Stimulated activated effector memory CD8-positive, alpha-beta T cell treated with anti-CD3 and anti-CD28 coated beads, Interleukin-12 subunit alpha, Interleukin-12 subunit beta, amount 100 ng/mL, for 72 hours (primary cell): ENCODE measurements at regions not wholly inside any gene's neighbourhood (a gene's known extent, or its start where the extent isn't known, plus 50 kb on each side); places are given as distances from the start of the nearest gene placed in this dataset.

Experiments used
- ATAC-seq: fragments of 150-1000 bp; cut with Tn5 transposase; 2 replicates; pipeline ENCODE4 v1.10.0; 2021
- DNase-seq, 2 donors: peaks; one replicate each; pipeline ENCODE4 v3.0.0; 2021 to 2022; ENCODE audit warnings: low spot score in 2 of 2
- H3K27ac Mint-ChIP-seq: one replicate; pipeline ENCODE4 v1.8.0; 2022; ENCODE audit warnings: mild to moderate bottlenecking, mixed read lengths
- H3K36me3 Mint-ChIP-seq: one replicate; pipeline ENCODE4 v1.8.0; 2022; ENCODE audit warnings: mild to moderate bottlenecking, mixed read lengths
- H3K4me1 Mint-ChIP-seq: one replicate; pipeline ENCODE4 v1.8.0; 2022; ENCODE audit warnings: mixed read lengths
- H3K4me3 Mint-ChIP-seq: one replicate; pipeline ENCODE4 v1.8.0; 2022; ENCODE audit warnings: mild to moderate bottlenecking, mixed read lengths
- H3K9me3 Mint-ChIP-seq: one replicate; pipeline ENCODE4 v1.8.0; 2022; ENCODE audit warnings: mixed read lengths

DNA sequence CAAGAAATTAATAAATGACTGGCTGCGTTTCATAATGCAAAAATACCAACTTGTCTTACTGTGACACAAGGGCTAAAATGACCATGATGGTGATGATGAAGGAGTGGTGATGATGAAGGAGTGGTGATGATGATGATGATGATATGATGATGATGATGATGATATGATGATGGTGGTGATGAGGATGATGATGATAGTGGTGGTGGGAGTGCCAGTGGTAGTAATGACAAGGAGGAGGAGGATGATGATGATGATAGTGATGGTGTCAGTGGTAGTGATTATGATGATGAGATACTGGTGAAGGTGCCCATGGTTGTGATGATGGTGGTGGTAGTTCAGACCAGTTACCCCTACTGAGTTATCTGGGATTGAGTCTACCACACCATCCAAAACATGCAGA lies 265.9 kb downstream of the FGFR2 start:
- Mint-ChIP-seq H3K4me1 (no peaks in the 10 kb centered on the region), H3K9me3 (peaks cover 6% of the 10 kb centered on the region), H3K27ac (no peak overlapping the region), H3K4me3 (no peak overlapping the region), H3K36me3 (no peaks in the 10 kb centered on the region)
- DNase-seq (no peak), ATAC-seq (no peak)

DNA sequence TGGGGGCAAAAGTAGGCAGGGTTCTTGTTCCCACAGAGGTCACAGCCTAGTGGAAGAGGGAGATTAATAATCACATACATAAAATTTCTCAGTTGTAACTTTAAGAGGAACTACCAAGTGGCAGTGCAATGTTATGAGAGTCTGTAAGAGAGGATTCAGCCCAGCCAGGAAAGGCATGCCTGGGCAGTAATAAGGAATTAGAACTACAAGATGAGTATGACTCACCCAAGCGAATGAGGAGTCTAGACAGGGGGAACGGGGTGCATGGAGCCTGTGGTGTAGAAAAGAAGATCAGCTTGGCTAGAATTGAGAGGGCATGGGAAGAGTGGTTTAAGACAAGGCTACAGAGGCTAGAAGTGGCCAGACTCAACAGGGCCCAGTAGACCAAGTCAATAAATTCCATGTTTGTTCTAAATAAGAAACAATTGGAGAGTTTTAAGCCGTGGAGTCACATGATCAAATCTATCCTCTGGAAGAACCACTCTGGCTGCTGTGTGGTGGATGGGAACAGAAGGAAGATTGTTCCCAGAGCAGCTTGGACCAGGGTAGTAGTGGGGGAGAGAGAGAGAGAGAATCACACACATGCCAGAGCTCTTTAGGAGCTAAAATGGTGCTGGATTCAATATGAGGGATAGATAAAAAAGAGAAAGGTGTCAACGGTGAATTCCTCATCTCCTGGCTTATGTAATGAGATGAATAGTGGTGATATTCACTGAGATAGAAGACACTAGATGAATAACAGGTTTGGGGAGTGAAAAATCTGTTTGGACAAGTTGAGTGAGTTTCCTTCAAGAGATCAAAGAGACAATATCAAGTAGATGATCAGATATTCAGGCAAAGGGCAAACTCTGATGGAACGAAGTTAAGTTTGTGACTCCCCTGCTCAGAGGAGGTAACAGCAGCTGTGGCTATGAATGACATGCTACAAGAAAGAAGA lies 265.1 kb downstream of the FGFR2 start:
- H3K4me1 Mint-ChIP-seq = no peaks in the 10 kb centered on the region
- H3K27ac Mint-ChIP-seq = no peak overlapping the region
- DNase-seq (no peak), ATAC-seq (no peak)
- H3K36me3 Mint-ChIP-seq = no peaks in the 10 kb centered on the region
- peaks cover 4% of the 10 kb centered on the region for H3K9me3 Mint-ChIP-seq
- H3K4me3 Mint-ChIP-seq = no peak overlapping the region

DNA sequence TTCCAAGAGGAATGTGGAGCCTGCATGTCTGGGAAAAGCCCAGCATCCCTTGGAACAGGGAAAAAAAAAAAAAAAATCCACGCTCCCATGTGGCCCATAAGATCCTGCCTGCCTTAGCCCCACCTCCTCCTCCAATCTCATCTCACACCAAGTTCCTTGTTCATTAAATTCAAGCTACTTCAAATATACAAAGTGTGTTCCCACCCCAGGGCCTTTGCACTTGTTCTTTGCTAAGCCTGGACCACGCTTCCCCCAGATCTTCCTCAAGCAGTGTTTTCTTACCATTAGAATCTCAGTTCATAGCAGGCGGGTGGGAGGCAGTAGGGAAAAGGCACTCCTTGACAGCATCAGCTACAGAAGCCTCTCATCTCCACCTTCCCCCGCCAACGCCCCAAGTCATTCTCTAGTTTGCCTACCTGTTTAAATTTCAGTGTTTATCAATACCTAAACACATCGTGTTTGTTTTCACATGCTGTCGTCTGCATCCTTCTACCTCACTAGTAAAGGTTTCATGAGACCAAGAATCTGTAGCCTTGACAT lies 262.8 kb downstream of the FGFR2 start:
- no peaks in the 10 kb centered on the region for H3K36me3 Mint-ChIP-seq
- DNase-seq (no peak), ATAC-seq (no peak)
- no peak overlapping the region for H3K4me3 Mint-ChIP-seq
- no peak overlapping the region for H3K27ac Mint-ChIP-seq
- peaks cover 4% of the 10 kb centered on the region for H3K9me3 Mint-ChIP-seq
- no peaks in the 10 kb centered on the region for H3K4me1 Mint-ChIP-seq

DNA sequence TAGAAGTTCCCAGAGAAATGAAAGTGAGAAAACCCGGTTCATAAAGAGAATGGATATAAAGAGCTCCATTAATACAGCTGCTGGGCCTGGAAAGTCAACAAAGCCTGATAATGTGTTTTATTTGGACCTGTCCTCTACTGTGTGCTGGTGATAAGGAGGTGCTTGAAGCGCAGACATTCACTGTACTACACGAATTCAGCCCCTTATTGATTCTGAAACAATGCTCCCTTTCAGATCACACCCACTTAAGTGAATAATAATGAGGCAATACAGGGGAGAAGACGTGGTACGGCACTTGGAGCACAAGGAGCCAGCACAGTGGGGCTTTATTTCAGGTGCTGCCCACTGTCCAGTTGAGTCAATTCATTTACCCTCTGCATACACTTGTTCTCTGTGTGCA lies 260.8 kb downstream of the FGFR2 start:
- H3K4me3 Mint-ChIP-seq = no peak overlapping the region
- no peak overlapping the region for H3K27ac Mint-ChIP-seq
- H3K4me1 Mint-ChIP-seq = no peaks in the 10 kb centered on the region
- no peaks in the 10 kb centered on the region for H3K36me3 Mint-ChIP-seq
- DNase-seq (no peak), ATAC-seq (no peak)
- H3K9me3 Mint-ChIP-seq = peaks cover 6% of the 10 kb centered on the region

DNA sequence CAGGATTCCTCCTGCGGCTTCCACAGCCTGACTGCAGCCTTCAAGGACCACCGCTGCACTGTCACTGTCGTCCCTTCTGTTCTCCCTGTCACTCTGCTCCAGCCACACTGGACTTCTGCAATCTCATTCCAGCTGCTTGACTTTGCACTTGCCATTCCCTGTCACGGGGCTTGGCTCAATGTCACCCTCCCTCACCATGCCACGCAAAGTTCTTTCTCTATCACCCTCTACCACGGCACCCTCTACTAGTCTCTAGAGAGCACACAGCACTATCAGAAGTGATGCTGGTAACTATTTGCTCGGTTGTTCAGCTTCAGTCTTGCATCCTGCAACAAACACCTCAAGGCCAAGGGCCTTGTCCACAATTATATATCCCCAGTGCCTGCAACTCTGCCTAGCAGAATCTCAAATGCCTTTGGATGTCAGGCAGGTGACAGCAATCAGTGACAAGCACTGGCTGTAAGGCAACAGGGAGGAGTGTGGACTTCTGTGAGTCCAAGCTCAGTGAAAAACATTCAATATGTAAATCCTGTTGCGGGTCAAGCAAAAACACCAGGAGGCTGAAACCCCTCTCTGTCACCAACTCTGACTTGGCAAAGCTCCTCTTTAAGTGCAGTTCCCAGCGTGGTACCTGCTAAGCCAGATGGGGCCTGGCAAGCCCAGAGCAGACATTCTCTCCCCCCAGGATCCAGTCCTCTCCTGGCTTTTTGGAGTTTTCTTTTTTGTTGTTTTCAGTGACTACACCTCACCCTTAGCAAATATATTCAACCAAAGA lies 259.9 kb downstream of the FGFR2 start:
- Mint-ChIP-seq H3K4me1 (no peaks in the 10 kb centered on the region), H3K27ac (no peak overlapping the region), H3K4me3 (no peak overlapping the region), H3K9me3 (peaks cover 10% of the 10 kb centered on the region), H3K36me3 (no peaks in the 10 kb centered on the region)
- DNase-seq (no peak), ATAC-seq (no peak)

DNA sequence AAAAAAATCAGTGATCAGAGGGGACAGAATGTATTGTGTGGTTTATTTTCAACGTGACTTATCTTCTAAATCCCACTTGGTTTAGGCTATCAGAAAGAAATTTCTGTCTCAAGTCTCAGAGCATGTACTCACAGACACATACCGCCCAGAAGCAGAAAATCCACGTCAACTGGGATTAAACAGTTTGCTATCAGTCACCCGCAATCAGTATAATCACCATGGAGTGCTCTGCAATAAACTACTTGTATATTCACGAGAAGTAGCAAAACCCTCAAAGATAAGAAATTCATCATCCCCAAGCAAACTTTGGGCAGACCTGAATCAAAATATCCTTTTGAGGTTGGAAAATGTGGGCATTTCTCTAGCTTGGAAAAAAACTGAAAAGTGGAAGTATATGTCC lies 259.1 kb downstream of the FGFR2 start:
- ATAC-seq = no peak
- Mint-ChIP-seq H3K4me3 (no peak overlapping the region), H3K27ac (no peak overlapping the region), H3K4me1 (no peaks in the 10 kb centered on the region), H3K9me3 (peaks cover 10% of the 10 kb centered on the region), H3K36me3 (no peaks in the 10 kb centered on the region)
- DNase-seq = no peak

DNA sequence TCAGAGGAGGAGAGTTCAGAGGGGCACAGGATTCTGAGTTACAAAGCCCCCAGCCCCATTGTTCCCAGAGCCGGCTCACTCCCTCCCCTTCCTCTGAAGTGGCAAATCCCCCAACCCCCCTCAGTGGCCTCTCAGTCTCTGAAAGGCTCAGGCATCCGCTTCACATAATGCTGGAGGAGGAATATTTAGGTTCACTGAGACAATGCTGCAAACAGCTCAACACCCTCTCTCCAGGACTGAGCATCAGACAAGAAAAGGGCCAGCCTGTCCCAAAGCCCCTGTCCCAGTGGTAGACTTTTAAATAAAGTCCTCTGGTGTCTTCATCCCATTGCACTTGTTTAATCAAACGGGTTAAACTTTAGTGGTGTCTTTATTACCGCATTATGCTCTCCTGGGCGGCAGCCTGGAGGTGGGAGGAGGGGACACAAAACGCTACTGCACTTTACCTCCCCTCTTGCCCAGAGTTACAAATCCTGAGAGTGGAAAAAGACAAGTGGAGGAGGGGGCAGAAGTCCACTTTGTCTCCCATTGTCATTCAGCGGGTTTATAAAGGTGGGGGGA lies 257.9 kb downstream of the FGFR2 start:
- H3K9me3 Mint-ChIP-seq = peaks cover 13% of the 10 kb centered on the region
- no peak for DNase-seq

DNA sequence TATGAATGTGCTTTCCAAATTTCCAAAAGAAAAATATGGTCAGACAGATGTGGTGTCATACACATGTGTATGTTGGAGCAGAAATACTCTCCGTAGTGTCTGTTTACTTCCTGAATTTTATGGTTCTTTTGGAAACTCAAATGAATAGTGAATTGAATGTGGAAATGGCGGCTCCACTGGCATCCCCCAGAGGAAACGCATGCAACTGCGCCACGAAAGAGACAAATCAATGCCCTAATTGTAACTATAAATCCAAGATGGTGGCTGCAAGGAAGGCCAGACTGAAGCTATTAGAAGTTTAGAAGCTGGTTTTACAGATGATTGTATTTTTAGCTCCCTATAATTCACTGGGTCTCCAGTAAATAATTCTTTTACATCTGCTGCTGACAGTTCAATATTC lies 246.7 kb downstream of the FGFR2 start:
- Mint-ChIP-seq H3K36me3 (no peaks in the 10 kb centered on the region), H3K4me3 (no peak overlapping the region), H3K4me1 (no peaks in the 10 kb centered on the region), H3K9me3 (peaks cover 5% of the 10 kb centered on the region), H3K27ac (no peak overlapping the region)
- ATAC-seq = no peak
- DNase-seq = no peak

More for the DNA sequence above, 257.9 kb downstream of the FGFR2 start:
- no peak for ATAC-seq
- Mint-ChIP-seq H3K4me1 (no peaks in the 10 kb centered on the region), H3K36me3 (no peaks in the 10 kb centered on the region), H3K4me3 (no peak overlapping the region), H3K27ac (no peak overlapping the region)

DNA sequence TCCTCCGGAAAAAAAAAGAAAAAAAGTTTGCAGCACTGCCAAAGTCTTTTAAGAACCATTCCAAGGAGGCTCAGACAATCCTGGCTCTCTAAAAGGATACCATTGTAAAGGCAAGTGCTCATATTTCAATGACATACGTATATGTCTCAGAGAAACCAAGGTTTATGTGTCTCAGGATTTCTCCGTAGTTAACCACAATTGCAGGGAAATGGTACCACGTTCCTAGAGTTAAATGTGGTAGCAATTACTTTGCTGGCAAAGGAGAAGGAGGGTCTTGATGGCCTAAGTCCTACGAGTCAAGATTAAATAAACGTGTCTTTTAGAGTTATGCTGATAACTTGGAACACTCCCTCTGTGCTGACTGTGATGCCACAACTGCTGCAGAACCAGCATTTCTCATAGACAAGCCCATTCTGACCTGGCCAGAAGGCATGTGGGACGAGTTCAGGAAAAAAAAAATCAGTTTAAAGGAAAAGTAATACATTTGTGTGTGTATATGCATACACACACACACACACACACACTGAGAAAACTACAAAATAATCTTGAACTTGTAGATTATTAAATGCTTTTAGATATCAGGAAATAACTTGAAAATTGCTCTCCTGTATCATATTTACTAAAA lies 245.9 kb downstream of the FGFR2 start:
- peaks cover 7% of the 10 kb centered on the region for H3K9me3 Mint-ChIP-seq
- no peak for ATAC-seq

DNA sequence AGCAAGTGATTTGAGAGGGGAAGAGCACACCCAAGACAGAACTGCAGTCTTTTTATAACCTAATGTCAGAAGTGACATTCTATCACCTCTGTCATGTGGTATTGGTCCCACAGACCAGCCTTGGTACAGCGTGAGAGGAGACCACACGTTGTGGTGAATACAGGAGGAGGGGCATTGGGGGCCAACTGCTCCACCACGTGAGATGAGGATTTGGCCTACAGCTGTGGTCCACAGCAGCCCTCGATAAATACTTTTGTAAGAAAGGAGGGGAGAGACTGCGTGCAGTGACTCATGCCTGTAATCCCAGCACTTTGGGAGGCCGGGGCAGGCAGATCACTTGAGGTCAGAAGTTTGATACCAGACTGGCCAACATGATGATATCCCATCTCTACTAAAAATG lies 243.1 kb downstream of the FGFR2 start:
- Mint-ChIP-seq H3K9me3 (peaks cover 7% of the 10 kb centered on the region), H3K4me1 (no peaks in the 10 kb centered on the region), H3K27ac (no peak overlapping the region), H3K4me3 (no peak overlapping the region), H3K36me3 (no peaks in the 10 kb centered on the region)
- no peak for ATAC-seq
- DNase-seq = no peak

More for the DNA sequence above, 245.9 kb downstream of the FGFR2 start:
- no peak overlapping the region for H3K4me3 Mint-ChIP-seq
- H3K27ac Mint-ChIP-seq = no peak overlapping the region
- H3K36me3 Mint-ChIP-seq = no peaks in the 10 kb centered on the region
- no peaks in the 10 kb centered on the region for H3K4me1 Mint-ChIP-seq
- no peak for DNase-seq

DNA sequence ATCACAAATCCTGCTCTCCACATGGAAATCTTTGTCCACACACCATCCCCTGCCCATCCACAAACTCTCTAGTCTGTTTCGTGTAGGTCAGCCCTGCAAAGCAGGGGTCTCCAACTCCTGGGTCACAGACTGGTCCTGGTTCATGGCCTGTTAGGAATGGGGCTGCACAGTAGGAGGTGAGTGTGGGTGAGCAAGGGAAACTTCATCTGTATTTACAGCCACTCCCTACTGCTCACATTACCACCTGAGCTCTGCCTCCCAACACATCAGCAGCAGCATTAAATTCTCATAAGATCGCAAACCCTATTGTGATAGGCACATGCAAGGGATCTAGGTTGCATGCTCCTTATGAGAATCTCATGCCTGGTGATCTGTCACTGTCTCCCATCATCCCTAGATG lies 242.1 kb downstream of the FGFR2 start:
- no peaks in the 10 kb centered on the region for H3K4me1 Mint-ChIP-seq
- no peaks in the 10 kb centered on the region for H3K36me3 Mint-ChIP-seq
- H3K9me3 Mint-ChIP-seq = peaks cover 7% of the 10 kb centered on the region
- no peak overlapping the region for H3K4me3 Mint-ChIP-seq
- DNase-seq (no peak), ATAC-seq (no peak)
- H3K27ac Mint-ChIP-seq = no peak overlapping the region

DNA sequence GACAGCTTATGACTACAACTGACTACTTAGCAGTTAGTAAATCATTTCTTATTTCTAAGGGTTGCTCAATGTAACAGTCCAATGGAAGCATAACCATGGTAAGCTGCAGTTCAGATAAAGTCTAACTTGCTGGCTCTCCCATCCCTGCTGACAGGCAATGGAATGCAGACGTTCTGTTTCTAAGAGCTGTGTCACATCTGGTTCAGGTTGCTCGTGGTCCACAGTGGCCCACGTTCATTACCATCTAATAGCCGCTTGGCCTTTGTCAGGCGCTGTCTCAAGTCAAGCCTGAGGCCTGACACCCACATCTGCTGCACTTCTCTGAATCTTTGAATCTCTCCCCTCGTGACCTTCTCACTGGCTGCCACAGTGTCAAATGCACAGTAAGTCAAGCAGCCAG lies 240.8 kb downstream of the FGFR2 start:
- ATAC-seq (no peak), DNase-seq (no peak)
- H3K36me3 Mint-ChIP-seq = no peaks in the 10 kb centered on the region
- H3K9me3 Mint-ChIP-seq = peaks cover 5% of the 10 kb centered on the region
- no peak overlapping the region for H3K27ac Mint-ChIP-seq
- no peaks in the 10 kb centered on the region for H3K4me1 Mint-ChIP-seq
- H3K4me3 Mint-ChIP-seq = no peak overlapping the region

DNA sequence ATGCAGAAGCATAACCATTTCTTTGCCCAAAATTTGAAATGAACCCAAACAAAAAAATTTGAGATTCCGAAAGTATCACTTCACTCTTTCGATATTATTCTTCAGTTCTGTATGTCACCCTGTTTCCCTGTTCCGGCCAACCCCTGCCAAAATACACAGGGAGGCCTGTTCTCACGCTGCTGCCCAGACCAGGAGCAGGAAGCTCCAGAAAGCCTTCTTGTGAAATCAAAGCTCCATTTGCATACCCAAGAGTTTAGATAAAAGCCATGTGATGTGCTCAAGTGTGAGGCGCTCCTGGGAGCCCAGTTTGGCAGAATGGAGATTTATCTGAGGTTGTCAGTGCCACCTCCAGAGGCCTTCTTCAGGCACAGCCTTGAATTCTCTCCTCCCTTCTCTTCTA lies 236.2 kb downstream of the FGFR2 start:
- no peak for ATAC-seq
- H3K36me3 Mint-ChIP-seq = no peaks in the 10 kb centered on the region
- H3K4me3 Mint-ChIP-seq = no peak overlapping the region
- H3K9me3 Mint-ChIP-seq = peaks cover 2% of the 10 kb centered on the region
- no peaks in the 10 kb centered on the region for H3K4me1 Mint-ChIP-seq
- no peak overlapping the region for H3K27ac Mint-ChIP-seq
- DNase-seq = no peak

DNA sequence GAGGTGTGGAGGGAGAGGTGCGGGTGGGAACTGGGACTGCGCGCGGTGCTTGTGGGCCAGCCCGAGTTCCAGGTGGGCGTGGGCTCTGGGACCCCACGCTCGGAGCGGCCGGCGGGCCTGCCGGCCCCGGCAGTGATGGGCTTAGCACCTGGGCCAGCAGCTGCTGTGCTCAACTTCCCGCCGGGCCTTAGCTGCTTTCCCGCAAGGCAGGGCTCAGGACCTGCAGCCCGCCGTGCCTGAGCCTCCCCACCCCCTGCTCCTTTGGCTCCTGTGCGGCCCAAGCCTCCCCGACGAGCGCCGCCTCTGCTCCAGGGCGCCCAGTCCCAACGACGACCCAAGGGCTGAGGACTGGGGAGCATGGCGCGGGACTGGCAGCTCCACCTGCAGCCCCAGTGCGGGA lies 232.7 kb downstream of the FGFR2 start:
- H3K36me3 Mint-ChIP-seq = no peaks in the 10 kb centered on the region
- H3K27ac Mint-ChIP-seq = no peak overlapping the region
- H3K4me3 Mint-ChIP-seq = no peak overlapping the region
- H3K9me3 Mint-ChIP-seq = peaks cover 2% of the 10 kb centered on the region
- ATAC-seq = no peak
- H3K4me1 Mint-ChIP-seq = no peaks in the 10 kb centered on the region
- DNase-seq = no peak

DNA sequence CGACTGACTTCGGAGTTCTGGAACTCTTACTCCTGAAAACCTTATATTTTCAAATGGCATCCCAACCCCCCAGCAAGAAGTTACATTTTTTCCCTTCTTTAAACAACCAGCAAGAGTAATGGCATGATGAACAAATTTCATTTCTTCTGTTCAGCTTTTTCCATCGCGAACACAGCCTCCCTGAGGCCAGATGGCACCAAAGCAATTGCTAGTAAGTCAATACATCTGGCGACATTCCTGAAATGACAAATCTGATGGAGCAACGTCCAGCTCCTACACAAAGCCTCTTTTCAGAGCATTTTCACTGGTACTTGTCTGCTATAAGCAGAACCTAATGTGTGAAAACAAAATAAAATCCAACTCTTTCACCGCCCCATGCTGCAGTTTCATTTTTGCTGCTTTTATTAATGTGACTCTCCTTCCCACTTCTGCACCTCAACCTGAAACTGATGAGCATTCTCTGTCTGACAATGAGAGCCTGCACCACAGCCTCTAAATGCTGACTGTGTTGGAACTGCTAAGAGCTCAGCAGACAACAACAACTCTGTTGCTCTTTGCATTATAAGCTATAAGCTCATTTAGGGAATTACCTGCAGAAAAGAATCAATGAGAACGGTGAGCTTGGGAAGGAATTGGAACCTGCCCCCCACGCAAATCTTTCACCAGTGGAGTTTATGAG lies 229.8 kb downstream of the FGFR2 start:
- H3K4me1 Mint-ChIP-seq = no peaks in the 10 kb centered on the region
- peak; percentile 58 for ATAC-seq

More for the DNA sequence above, 229.8 kb downstream of the FGFR2 start:
- Mint-ChIP-seq H3K4me3 (no peak overlapping the region), H3K9me3 (peaks cover 2% of the 10 kb centered on the region), H3K27ac (no peak overlapping the region), H3K36me3 (no peaks in the 10 kb centered on the region)
- DNase-seq = no peak
